ENCODE measurements at regions not wholly inside any gene's neighbourhood (a gene's known extent, or its start where the extent isn't known, plus 50 kb on each side); places are given as distances from the start of the nearest gene placed in this dataset.

DNA sequence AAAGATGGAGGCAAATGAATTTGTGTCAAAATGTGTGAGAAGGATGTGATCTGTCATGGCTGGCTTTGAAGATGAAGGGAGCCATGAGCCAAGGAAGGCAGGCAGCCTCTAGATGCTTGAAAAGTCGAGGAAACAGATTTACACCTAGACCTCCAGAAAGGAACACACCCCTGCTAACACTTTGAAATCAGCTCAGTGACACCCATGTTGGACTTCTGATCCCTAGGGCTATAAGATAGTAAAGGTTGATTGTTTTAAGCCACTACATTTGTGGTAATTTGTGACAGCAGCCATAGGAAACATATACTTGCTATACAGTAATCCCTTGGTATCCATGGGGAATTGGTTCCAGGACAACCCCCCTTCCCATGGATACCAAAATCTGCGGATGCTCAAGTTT lies 80.5 kb upstream of the DYRK2 start:
- TF ChIP-seq, protein P1, sequence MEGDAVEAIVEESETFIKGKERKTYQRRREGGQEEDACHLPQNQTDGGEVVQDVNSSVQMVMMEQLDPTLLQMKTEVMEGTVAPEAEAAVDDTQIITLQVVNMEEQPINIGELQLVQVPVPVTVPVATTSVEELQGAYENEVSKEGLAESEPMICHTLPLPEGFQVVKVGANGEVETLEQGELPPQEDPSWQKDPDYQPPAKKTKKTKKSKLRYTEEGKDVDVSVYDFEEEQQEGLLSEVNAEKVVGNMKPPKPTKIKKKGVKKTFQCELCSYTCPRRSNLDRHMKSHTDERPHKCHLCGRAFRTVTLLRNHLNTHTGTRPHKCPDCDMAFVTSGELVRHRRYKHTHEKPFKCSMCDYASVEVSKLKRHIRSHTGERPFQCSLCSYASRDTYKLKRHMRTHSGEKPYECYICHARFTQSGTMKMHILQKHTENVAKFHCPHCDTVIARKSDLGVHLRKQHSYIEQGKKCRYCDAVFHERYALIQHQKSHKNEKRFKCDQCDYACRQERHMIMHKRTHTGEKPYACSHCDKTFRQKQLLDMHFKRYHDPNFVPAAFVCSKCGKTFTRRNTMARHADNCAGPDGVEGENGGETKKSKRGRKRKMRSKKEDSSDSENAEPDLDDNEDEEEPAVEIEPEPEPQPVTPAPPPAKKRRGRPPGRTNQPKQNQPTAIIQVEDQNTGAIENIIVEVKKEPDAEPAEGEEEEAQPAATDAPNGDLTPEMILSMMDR (IDR thresholded peaks at IDR 0.05) = no peak
- no peak for TF ChIP-seq POLR2A (IDR thresholded peaks at IDR 0.05)

Data from transverse colon (tissue), 3 donors.